RWPE2 (cell line): ENCODE measurements at regions not wholly inside any gene's neighbourhood (a gene's known extent, or its start where the extent isn't known, plus 50 kb on each side); places are given as distances from the start of the nearest gene placed in this dataset.

ENCODE experiments used
- ATAC-seq: fragments of 200-7000 bp; cut with Tn5 transposase; 3 replicates; pipeline ENCODE4 v1.9.1; 2021; ENCODE audit warnings: low read depth
- DNase-seq: peaks from one replicate; pipeline ENCODE4 v3.0.0-alpha.2; 2020; ENCODE audit warnings: low spot score
- H3K27ac ChIP-seq: fragments of 450-650 bp; 2 replicates; pipeline ENCODE4 v1.5.1; 2017; ENCODE audit warnings: mild to moderate bottlenecking; ENCODE audit not compliant: poor library complexity, severe bottlenecking
- H3K27me3 ChIP-seq: fragments of 250-450 bp; sonication (Bioruptor Pico); 2 replicates; pipeline ENCODE4 v1.5.1; 2021; ENCODE audit warnings: mild to moderate bottlenecking, moderate library complexity; ENCODE audit not compliant: insufficient read depth, poor library complexity, severe bottlenecking
- H3K36me3 ChIP-seq: fragments of 250-450 bp; sonication (Bioruptor Pico); 2 replicates; pipeline ENCODE4 v1.5.1; 2020; ENCODE audit warnings: low read depth, mild to moderate bottlenecking, moderate library complexity
- H3K4me1 ChIP-seq: fragments of 250-450 bp; sonication (Bioruptor Pico); 2 replicates; pipeline ENCODE4 v1.5.1; 2021; ENCODE audit warnings: mild to moderate bottlenecking, moderate library complexity; ENCODE audit not compliant: insufficient read depth, poor library complexity, severe bottlenecking
- H3K4me3 ChIP-seq: fragments of 250-450 bp; sonication (Bioruptor Pico); 2 replicates; pipeline ENCODE4 v1.5.1; 2021; ENCODE audit warnings: mild to moderate bottlenecking, moderate library complexity; ENCODE audit not compliant: severe bottlenecking
- H3K9me3 ChIP-seq: fragments of 250-450 bp; sonication (Bioruptor Pico); 2 replicates; pipeline ENCODE4 v1.5.1; 2021; ENCODE audit warnings: mild to moderate bottlenecking, moderate library complexity; ENCODE audit not compliant: severe bottlenecking
- TF ChIP-seq, protein P1 (sequence below): fragments of 450-650 bp; IDR thresholded peaks from one replicate; pipeline ENCODE4 v1.5.1; 2017; ENCODE audit warnings: mild to moderate bottlenecking, moderate library complexity; ENCODE audit not compliant: poor library complexity, severe bottlenecking

DNA sequence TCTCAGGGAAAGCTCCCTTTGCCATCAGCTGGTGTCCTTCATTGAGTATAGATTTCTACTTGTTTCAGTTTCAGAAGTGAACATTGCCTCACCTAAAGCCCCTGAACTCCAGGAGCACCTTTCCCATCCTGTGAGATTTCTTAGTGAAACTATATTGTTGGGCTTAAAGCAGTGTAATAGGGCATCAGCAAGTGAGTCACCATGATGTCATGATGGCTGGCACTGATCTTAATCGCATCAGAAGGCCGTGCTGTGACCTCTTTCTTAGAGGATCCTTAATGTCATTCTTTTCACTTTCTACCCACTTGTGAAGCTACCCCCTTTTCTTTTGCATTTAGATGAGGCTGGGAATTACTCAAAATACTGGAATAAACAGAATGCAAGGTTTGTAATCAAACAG, 401.3 kb downstream of the MTRR start:
- H3K36me3 ChIP-seq: no peaks in the 10 kb centered on the region
- H3K4me3 ChIP-seq: no peak overlapping the region
- DNase-seq (no peak), ATAC-seq (no peak)
- H3K9me3 ChIP-seq: no peaks in the 10 kb centered on the region
- TF ChIP-seq, protein P1, sequence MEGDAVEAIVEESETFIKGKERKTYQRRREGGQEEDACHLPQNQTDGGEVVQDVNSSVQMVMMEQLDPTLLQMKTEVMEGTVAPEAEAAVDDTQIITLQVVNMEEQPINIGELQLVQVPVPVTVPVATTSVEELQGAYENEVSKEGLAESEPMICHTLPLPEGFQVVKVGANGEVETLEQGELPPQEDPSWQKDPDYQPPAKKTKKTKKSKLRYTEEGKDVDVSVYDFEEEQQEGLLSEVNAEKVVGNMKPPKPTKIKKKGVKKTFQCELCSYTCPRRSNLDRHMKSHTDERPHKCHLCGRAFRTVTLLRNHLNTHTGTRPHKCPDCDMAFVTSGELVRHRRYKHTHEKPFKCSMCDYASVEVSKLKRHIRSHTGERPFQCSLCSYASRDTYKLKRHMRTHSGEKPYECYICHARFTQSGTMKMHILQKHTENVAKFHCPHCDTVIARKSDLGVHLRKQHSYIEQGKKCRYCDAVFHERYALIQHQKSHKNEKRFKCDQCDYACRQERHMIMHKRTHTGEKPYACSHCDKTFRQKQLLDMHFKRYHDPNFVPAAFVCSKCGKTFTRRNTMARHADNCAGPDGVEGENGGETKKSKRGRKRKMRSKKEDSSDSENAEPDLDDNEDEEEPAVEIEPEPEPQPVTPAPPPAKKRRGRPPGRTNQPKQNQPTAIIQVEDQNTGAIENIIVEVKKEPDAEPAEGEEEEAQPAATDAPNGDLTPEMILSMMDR: no peak
- H3K27ac ChIP-seq: no peak overlapping the region
- no peaks in the 10 kb centered on the region for H3K4me1 ChIP-seq
- no peaks in the 10 kb centered on the region for H3K27me3 ChIP-seq

DNA sequence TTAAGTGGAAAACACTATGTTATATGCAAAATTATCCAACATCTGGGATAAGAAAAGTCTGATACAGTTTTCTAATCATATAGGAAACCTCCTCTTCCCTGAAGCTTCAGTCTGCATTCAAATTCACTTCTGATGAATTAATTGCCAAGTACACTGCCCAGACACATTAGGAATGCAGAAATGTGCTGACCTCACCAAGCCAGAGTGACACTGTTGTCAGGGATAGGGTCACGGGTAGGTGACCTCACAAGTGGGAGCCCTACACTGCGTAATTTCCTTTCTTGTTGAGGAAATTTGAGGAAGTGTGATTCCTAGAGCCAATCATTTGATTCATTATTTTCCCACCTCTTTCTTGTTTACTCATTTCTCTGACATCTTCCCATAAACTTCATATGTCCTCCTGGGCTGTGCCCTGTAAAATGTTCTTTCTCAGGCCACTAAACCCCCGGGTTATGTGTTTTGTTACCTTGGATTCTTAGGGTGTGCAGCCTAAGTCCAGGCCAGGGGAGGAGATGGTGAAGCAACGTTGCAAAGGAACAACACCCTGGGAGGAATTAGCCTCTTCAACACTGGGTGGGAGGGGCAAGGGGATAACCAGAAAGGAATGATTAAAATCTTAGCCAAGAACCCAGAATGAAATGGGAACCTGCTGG, 411.9 kb downstream of the MTRR start:
- no peaks in the 10 kb centered on the region for H3K36me3 ChIP-seq
- no peak overlapping the region for H3K27ac ChIP-seq
- no peaks in the 10 kb centered on the region for H3K27me3 ChIP-seq
- no peak for ATAC-seq
- DNase-seq: no peak
- TF ChIP-seq, protein P1: no peak
- H3K4me1 ChIP-seq: no peaks in the 10 kb centered on the region
- no peak overlapping the region for H3K4me3 ChIP-seq
- H3K9me3 ChIP-seq: no peaks in the 10 kb centered on the region

DNA sequence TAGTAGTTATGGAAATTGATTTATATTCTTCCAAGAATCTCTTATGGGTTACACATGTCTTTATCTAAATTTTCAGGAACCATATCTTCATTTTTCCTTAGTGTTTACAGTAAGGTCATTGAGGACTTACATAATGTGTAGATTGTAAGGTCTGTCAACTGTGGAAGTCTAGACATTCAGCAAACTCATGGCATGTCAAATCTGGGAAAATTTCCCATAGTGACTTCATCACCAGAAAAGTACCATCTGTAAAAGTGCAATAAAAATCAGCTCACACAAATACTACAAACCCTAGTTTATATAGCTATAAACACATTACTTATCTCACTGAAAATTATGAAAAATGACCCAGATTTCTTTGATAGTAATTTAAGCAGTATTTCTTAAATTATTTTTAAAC, 419.4 kb downstream of the MTRR start:
- no peaks in the 10 kb centered on the region for H3K4me1 ChIP-seq
- ATAC-seq (no peak), DNase-seq (no peak)
- H3K27me3 ChIP-seq: peaks cover 9% of the 10 kb centered on the region
- TF ChIP-seq, protein P1: no peak
- no peaks in the 10 kb centered on the region for H3K36me3 ChIP-seq
- no peak overlapping the region for H3K27ac ChIP-seq
- H3K9me3 ChIP-seq: no peaks in the 10 kb centered on the region
- no peak overlapping the region for H3K4me3 ChIP-seq

DNA sequence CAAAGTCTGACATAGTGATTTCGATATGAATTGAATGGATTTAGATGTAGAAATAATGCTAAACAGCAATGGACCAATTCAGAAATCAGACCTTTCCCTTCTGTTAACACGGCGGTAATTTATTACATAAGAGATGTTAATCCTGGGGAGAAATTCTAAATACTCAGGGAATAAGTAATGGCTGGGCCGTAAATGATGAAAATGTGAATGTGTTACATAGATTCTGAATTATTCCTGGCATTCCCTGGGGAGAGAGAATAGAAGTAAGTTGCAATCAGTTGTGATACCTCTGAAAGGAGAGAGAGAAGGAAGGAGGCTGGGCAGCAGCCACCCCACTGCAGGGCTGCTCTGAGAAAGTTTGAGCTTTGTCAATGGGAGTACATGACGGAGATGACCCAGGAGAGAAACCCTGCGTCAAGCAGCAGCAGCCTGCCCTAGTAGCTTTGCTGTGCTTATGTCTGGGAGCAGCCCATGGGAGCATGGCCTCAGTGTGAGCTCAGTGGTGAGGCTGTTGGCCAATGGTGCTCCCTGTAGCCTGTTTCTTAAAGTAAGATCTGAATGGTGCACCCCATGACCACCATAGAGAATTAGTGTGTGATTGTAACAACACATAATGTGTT, 420.1 kb downstream of the MTRR start:
- H3K4me1 ChIP-seq: no peaks in the 10 kb centered on the region
- TF ChIP-seq, protein P1: no peak
- ATAC-seq: no peak
- DNase-seq: no peak
- H3K9me3 ChIP-seq: no peaks in the 10 kb centered on the region
- no peak overlapping the region for H3K27ac ChIP-seq
- no peaks in the 10 kb centered on the region for H3K36me3 ChIP-seq
- H3K4me3 ChIP-seq: no peak overlapping the region
- H3K27me3 ChIP-seq: peaks cover 9% of the 10 kb centered on the region

DNA sequence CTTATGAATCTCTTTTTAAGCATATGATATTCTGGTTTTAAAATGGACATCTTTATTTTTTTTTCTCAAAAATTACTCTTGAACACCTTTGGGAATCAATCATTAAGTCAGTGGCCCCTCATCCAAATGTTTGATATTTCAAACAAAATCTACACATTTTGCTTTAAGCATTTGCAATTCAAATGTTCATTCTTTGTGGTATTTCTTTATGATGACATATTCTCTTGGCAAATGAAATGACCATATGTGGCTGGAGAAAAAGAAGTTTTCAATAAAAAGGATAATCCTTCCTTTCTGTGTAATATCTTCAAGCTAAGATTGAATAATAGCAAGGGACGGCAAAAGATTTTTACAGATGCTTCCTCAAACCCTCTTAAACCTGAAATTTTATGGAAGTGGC, 420.8 kb downstream of the MTRR start:
- Histone ChIP-seq H3K27me3 (peaks cover 9% of the 10 kb centered on the region), H3K27ac (no peak overlapping the region), H3K4me1 (no peaks in the 10 kb centered on the region), H3K4me3 (no peak overlapping the region), H3K36me3 (no peaks in the 10 kb centered on the region), H3K9me3 (no peaks in the 10 kb centered on the region)
- TF ChIP-seq, protein P1: no peak
- no peak for ATAC-seq
- no peak for DNase-seq
